Suprapubic skin (tissue), 4 donors: ENCODE measurements at regions not wholly inside any gene's neighbourhood (a gene's known extent, or its start where the extent isn't known, plus 50 kb on each side); places are given as distances from the start of the nearest gene placed in this dataset.
"Not testable (repeated sequence)": the region's sequence is repeated elsewhere in the genome, so short reads cannot be mapped to it uniquely, and the experiment has no call there.

Experiments
- CTCF ChIP-seq, 2 donors: fragments of 200-600 bp in 1 of 2; fragments of 450-650 bp in 1 of 2; sonication (generic) in 1 of 2; IDR thresholded peaks; one replicate each; pipeline ENCODE4 v1.5.1; 2016 to 2019; ENCODE audit warnings: antibody characterized with exemption in 2 of 2, mild to moderate bottlenecking in 1 of 2, moderate library complexity in 1 of 2
- POLR2A ChIP-seq, 2 donors: fragments of 450-650 bp; IDR thresholded peaks; one replicate each; pipeline ENCODE4 v1.6.1; 2017; ENCODE audit warnings: antibody characterized with exemption in 2 of 2, mild to moderate bottlenecking in 2 of 2, moderate library complexity in 2 of 2
- POLR2AphosphoS5 ChIP-seq, 3 donors: sonication (generic); formaldehyde crosslinking; IDR thresholded peaks; one replicate each; pipeline ENCODE4 v1.6.1; 2017; ENCODE audit warnings: antibody characterized with exemption in 3 of 3

GRCh38 chr21:6428498-6429092, 4092.8 kb upstream of the TPTE start:
- TF ChIP-seq POLR2A, CTCF, POLR2AphosphoS5 (IDR thresholded peaks at IDR 0.05): not testable (repeated sequence)
